GM12878 (cell line): ENCODE measurements at regions not wholly inside any gene's neighbourhood (a gene's known extent, or its start where the extent isn't known, plus 50 kb on each side); places are given as distances from the start of the nearest gene placed in this dataset.

ENCODE experiments used
- ATAC-seq: fragments of 200-7000 bp; cut with Tn5 transposase; 3 replicates; pipeline ENCODE4 v1.9.1; 2020; ENCODE audit warnings: mild to moderate bottlenecking, moderate library complexity
- BruUV-seq: library from RNA; stranded (reverse); fragments of 400-500 nt; replicated peaks from 2 replicates; lab custom pipeline; 2021; lab: Mats Ljungman, UMichigan
- CTCF ChIA-PET: fragments of 300-600 bp; sonication (Branson Sonifier 250); formaldehyde crosslinking; extraction: SDS; loops from one replicate; lab custom pipeline; 2021; ENCODE audit warnings: inconsistent platforms; lab: Yijun Ruan, JAX
- POLR2A ChIA-PET: fragments of 350-600 bp; formaldehyde crosslinking; extraction: SDS; loops from one replicate; lab custom pipeline; 2021; ENCODE audit warnings: inconsistent platforms; lab: Charles Lee
- RAD21 ChIA-PET: fragments of 300-600 bp; sonication (Branson Sonifier 250); formaldehyde crosslinking; loops from one replicate; lab custom pipeline; 2023; ENCODE audit warnings: antibody characterized with exemption; ENCODE audit not compliant: unreplicated experiment; lab: Charles Lee
- SMC1A ChIA-PET: fragments of 300-600 bp; sonication (Branson Sonifier 250); formaldehyde crosslinking; loops from one replicate; lab custom pipeline; 2023; ENCODE audit not compliant: unreplicated experiment, uncharacterized antibody; lab: Charles Lee
- DNase-seq: peaks from one replicate; pipeline ENCODE4 v3.0.0-alpha.2; 2011; ENCODE audit warnings: low read depth, low spot score
- FAIRE-seq: peaks from 3 replicates; lab custom pipeline; 2011; peaks lifted over from hg19 to GRCh38; lab: Jason Lieb, UNC
- H2AFZ ChIP-seq: 2 replicates; pipeline ENCODE4 v1.6.0; 2011; ENCODE audit warnings: low read depth, low read length, control low read depth; ENCODE audit not compliant: control insufficient read depth
- H3K27ac ChIP-seq: 2 replicates; pipeline ENCODE4 v1.5.1; 2011; ENCODE audit warnings: control low read depth; ENCODE audit not compliant: control insufficient read depth, insufficient read depth
- H3K27me3 ChIP-seq, 2 experiments: replicated peaks in 1 of 2; 2 replicates each; pipeline versions ENCODE4 v1.6.0 to v1.6.1; 2011; ENCODE audit warnings: low read length in 1 of 2; ENCODE audit not compliant: control insufficient read depth in 2 of 2, insufficient read depth in 2 of 2
- H3K36me3 ChIP-seq, 2 experiments: 2 replicates each; pipeline ENCODE4 v1.5.1; 2011; ENCODE audit warnings: low read length in 1 of 2; ENCODE audit not compliant: control insufficient read depth in 2 of 2, insufficient read depth in 2 of 2
- H3K4me1 ChIP-seq: 2 replicates; pipeline ENCODE4 v1.6.1; 2011; ENCODE audit warnings: mild to moderate bottlenecking, low read length, moderate library complexity, mixed read lengths; ENCODE audit not compliant: control insufficient read depth, insufficient read depth
- H3K4me2 ChIP-seq: 2 replicates; pipeline ENCODE4 v1.6.0; 2011; ENCODE audit warnings: control low read depth; ENCODE audit not compliant: control insufficient read depth, insufficient read depth
- H3K4me3 ChIP-seq: fragments of 200-600 bp; sonication (generic); 2 replicates; pipeline ENCODE4 v1.5.1; 2016
- H3K79me2 ChIP-seq: 2 replicates; pipeline ENCODE4 v1.6.0; 2011; ENCODE audit warnings: low read length; ENCODE audit not compliant: control insufficient read depth, insufficient read depth
- H3K9ac ChIP-seq: 2 replicates; pipeline ENCODE4 v1.8.0; 2011; ENCODE audit warnings: low read length, control low read depth, mixed read lengths; ENCODE audit not compliant: control insufficient read depth, insufficient read depth
- H3K9me3 ChIP-seq: replicated peaks from 3 replicates; pipeline ENCODE4 v1.5.1; 2011; ENCODE audit warnings: mild to moderate bottlenecking, low read length; ENCODE audit not compliant: control insufficient read depth, insufficient read depth
- H4K20me1 ChIP-seq: 2 replicates; pipeline ENCODE4 v1.6.0; 2011; ENCODE audit not compliant: control insufficient read depth, insufficient read depth
- BCL3 ChIP-seq: IDR thresholded peaks from 2 replicates; pipeline ENCODE4 v1.6.1; 2011; ENCODE audit warnings: borderline replicate concordance, low read depth, mild to moderate bottlenecking, moderate library complexity, low read length; ENCODE audit not compliant: insufficient read depth, poor library complexity, severe bottlenecking
- CBX5 ChIP-seq: sonication (generic); IDR thresholded peaks from 2 replicates; pipeline ENCODE4 v1.6.1; 2016; ENCODE audit warnings: low read depth, moderate library complexity, mild to moderate bottlenecking, inconsistent platforms
- EP300 ChIP-seq, 2 experiments: fragments of 150-350 bp in 1 of 2; IDR thresholded peaks; 2 replicates each; pipeline ENCODE4 v1.6.1; 2011 to 2012; ENCODE audit warnings: low read depth in 2 of 2, low read length in 2 of 2, borderline replicate concordance in 1 of 2, improper control_type of control experiment in 1 of 2, inconsistent platforms in 1 of 2; ENCODE audit not compliant: control insufficient read depth in 1 of 2
- JUND ChIP-seq: IDR thresholded peaks from 2 replicates; pipeline ENCODE4 v1.6.1; 2012; ENCODE audit warnings: low read depth, mild to moderate bottlenecking, low read length, improper control_type of control experiment, moderate library complexity
- LARP7 ChIP-seq: fragments of 450-650 bp; IDR thresholded peaks from 2 replicates; pipeline ENCODE4 v1.6.1; 2017; ENCODE audit warnings: mild to moderate bottlenecking
- NR2F1 ChIP-seq: fragments of 450-650 bp; conservative IDR thresholded peaks from 2 replicates; pipeline ENCODE4 v1.6.1; 2017; ENCODE audit warnings: mild to moderate bottlenecking
- RAD51 ChIP-seq: fragments of 450-650 bp; IDR thresholded peaks from 2 replicates; pipeline ENCODE4 v1.6.1; 2016; ENCODE audit warnings: moderate library complexity, mild to moderate bottlenecking, inconsistent platforms
- RBBP5 ChIP-seq: fragments of 200-600 bp; sonication (generic); conservative IDR thresholded peaks from 2 replicates; pipeline ENCODE4 v1.6.1; 2016
- RELA ChIP-seq: fragments of 450-650 bp; IDR thresholded peaks from 2 replicates; pipeline ENCODE4 v1.8.0; 2014; ENCODE audit warnings: borderline replicate concordance; ENCODE audit not compliant: partially characterized antibody
- SMAD5 ChIP-seq: IDR thresholded peaks from 2 replicates; pipeline ENCODE4 v1.6.1; 2016; ENCODE audit warnings: antibody characterized with exemption, low read depth
- SUZ12 ChIP-seq: fragments of 200-600 bp; sonication (generic); IDR thresholded peaks from one replicate; pipeline ENCODE4 v1.6.1; 2018; ENCODE audit warnings: antibody characterized with exemption, mild to moderate bottlenecking; ENCODE audit not compliant: unreplicated experiment
- TARDBP ChIP-seq: IDR thresholded peaks from 2 replicates; pipeline ENCODE4 v1.6.1; 2016; ENCODE audit warnings: borderline replicate concordance
- TCF12 ChIP-seq: IDR thresholded peaks from 2 replicates; pipeline ENCODE4 v1.6.1; 2011; ENCODE audit warnings: low read depth, mild to moderate bottlenecking, low read length
- TCF7 ChIP-seq: IDR thresholded peaks from 2 replicates; pipeline ENCODE4 v1.6.1; 2014; ENCODE audit warnings: antibody characterized with exemption, borderline replicate concordance
- WRNIP1 ChIP-seq: IDR thresholded peaks from 2 replicates; pipeline ENCODE4 v1.6.1; 2011; ENCODE audit warnings: low read depth, low read length, improper control_type of control experiment, borderline replicate concordance
- ZBED1 ChIP-seq: IDR thresholded peaks from 2 replicates; pipeline ENCODE4 v1.6.1; 2016; ENCODE audit warnings: borderline replicate concordance
- ZBTB11 ChIP-seq: fragments of 450-650 bp; formaldehyde crosslinking; IDR thresholded peaks from 2 replicates; pipeline ENCODE4 v1.5.0; 2022; ENCODE audit warnings: mild to moderate bottlenecking, missing genetic modification characterization
- ZZZ3 ChIP-seq: IDR thresholded peaks from 2 replicates; pipeline ENCODE4 v1.6.1; 2011; ENCODE audit warnings: low read depth; ENCODE audit not compliant: control insufficient read depth, insufficient read length
- WGBS: methylation state at CpG from one replicate; pipeline ENCODE4 v1.1.6; 2016; ENCODE audit warnings: low lambda C conversion rate; ENCODE audit not compliant: insufficient replicate concordance, insufficient coverage; ENCODE audit errors: missing lambda C conversion rate; 5-methylcytosine and 5-hydroxymethylcytosine counted together
- in situ Hi-C: fragments of 300-500 bp; cut with MboI; formaldehyde crosslinking; loops from 9 replicates; pipeline ENCODE4 v1.14.3; 2018; ENCODE audit warnings: mixed read lengths
- intact Hi-C: fragments of 100-400 bp; cut with micrococcal nuclease; formaldehyde crosslinking; loops from one replicate; pipeline ENCODE4 v1.14.2; 2022; ENCODE audit not compliant: unreplicated experiment

- no peaks in the 10 kb centered on the region for H3K36me3 ChIP-seq
- TF ChIP-seq TARDBP = no peak
- no peak for TF ChIP-seq LARP7
- no peak for TF ChIP-seq ZZZ3
- no peak for TF ChIP-seq JUND
- TF ChIP-seq RAD51 = no peak
- TF ChIP-seq BCL3 = no peak
- no peak for TF ChIP-seq RBBP5
- no peak for TF ChIP-seq SUZ12
- TF ChIP-seq NR2F1 = no peak
- no peak for TF ChIP-seq CBX5
- TF ChIP-seq ZBTB11 (CRISPR knock-in tag) = no peak
- no peak for TF ChIP-seq EP300 (IDR thresholded peaks at IDR 0.05; ENCODE audit: borderline replicate concordance in 1 of 2, control insufficient read depth in 1 of 2, low read depth in 2 of 2, low read length in 2 of 2)
- TF ChIP-seq WRNIP1 = no peak
- TF ChIP-seq TCF7 = no peak
- no peak for TF ChIP-seq ZBED1
- no peak for TF ChIP-seq RELA
- no peak for TF ChIP-seq SMAD5
- TF ChIP-seq TCF12 = no peak
- no peak overlapping the region for H3K4me3 ChIP-seq
- intact Hi-C loops (loop anchor here (10.0 kb wide), 1 partner anchor 61 kb away; no protein-coding TSS in a partner anchor), in situ Hi-C loops (no loop called here)
- ChIA-PET CTCF (no interaction called here), RAD21 (no interaction called here), POLR2A (no interaction called here), SMC1A (no interaction called here)
- H3K27ac ChIP-seq = no peak overlapping the region
- H3K9me3 ChIP-seq = no peaks in the 10 kb centered on the region
- H3K4me2 ChIP-seq = no peak overlapping the region
- BruUV-seq = no TSS peak
- H3K27me3 ChIP-seq = no peaks in the 10 kb centered on the region
- FAIRE-seq (no peak), ATAC-seq (no peak), DNase-seq (no peak)
- H2AFZ ChIP-seq = no peak overlapping the region
- no peaks in the 10 kb centered on the region for H3K79me2 ChIP-seq
- no peaks in the 10 kb centered on the region for H4K20me1 ChIP-seq
- no peaks in the 10 kb centered on the region for H3K4me1 ChIP-seq
- H3K9ac ChIP-seq = no peak overlapping the region
- WGBS = 39% methylated on average over 1 of the region's 1 CpG
These were observed 605.8 kb upstream of the PTGER4 start for GRCh38 chr5:40073927-40074326.
